ENCODE measurements at regions not wholly inside any gene's neighbourhood (a gene's known extent, or its start where the extent isn't known, plus 50 kb on each side); places are given as distances from the start of the nearest gene placed in this dataset.

DNA sequence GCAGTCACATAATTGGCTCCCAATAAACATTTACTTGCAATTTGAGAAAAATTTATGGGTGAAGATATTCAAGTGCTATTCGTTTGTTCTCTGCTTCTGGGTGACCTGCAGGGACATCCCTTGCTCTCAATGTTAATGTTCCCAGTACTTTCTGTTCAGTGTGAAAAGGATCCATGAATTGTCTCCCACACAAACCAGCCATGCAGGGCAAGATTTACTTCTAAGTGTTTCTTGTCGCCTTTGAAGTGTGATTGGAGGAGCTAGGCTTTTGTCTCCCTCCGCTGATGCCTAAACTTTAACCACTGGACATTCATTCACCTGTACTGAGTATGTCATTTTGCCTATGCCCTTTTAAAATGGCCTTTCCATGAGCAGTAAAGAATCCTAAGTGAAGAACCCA, 66.4 kb upstream of the ADA2 start:
- TF ChIP-seq MYC (IDR thresholded peaks at IDR 0.05; ENCODE audit: low read depth, low read length), result no peak
- dilution Hi-C loops (cut with MboI; ENCODE audit: extremely low pct_ligation_motif_present, low sequenced_read_pairs), result no loop called here
- no TSS peak for BruUV-seq (replicated peaks)
- Histone ChIP-seq H3K79me2 (ENCODE audit: control insufficient read depth, insufficient read depth, low read length) (no peaks in the 10 kb centered on the region), H3K9me1 (replicated peaks; ENCODE audit: control insufficient read depth, extremely low read depth, insufficient read depth, low read length) (no peaks in the 10 kb centered on the region), H3K9ac (replicated peaks; ENCODE audit: extremely low read depth, insufficient read depth, low read length) (no peak overlapping the region), H3K4me2 (ENCODE audit: insufficient read depth, low read length) (no peak overlapping the region), H3K27ac (ENCODE audit: insufficient read depth, low read depth, low read length) (no peak overlapping the region), H3K27me3 (ENCODE audit: control insufficient read depth in 2 of 2, insufficient read depth in 2 of 2, low read length in 2 of 2) (no peaks in the 10 kb centered on the region), H4K20me1 (replicated peaks; ENCODE audit: control insufficient read depth, extremely low read depth, insufficient read depth, low read length) (no peaks in the 10 kb centered on the region), H3K36me3 (ENCODE audit: control insufficient read depth in 2 of 2, extremely low read depth in 1 of 2, insufficient read depth in 2 of 2, low read length in 2 of 2) (no peaks in the 10 kb centered on the region), H3K9me3 (replicated peaks; ENCODE audit: control insufficient read depth, insufficient read depth, low read length) (no peaks in the 10 kb centered on the region), H3K4me3 (replicated peaks in 1 of 3; ENCODE audit: insufficient read depth in 1 of 3, low read depth in 1 of 3, low read length in 3 of 3) (no peak overlapping the region), H3K4me1 (ENCODE audit: control insufficient read depth, extremely low read depth, insufficient read depth, low read length) (no peaks in the 10 kb centered on the region), H2AFZ (ENCODE audit: low read depth, low read length) (no peak overlapping the region)
- intact Hi-C loops (cut with micrococcal nuclease), result no loop called here
- FAIRE-seq, result no peak
- POLR2A ChIA-PET, result no interaction called here
- CTCF ChIA-PET, result interaction anchor here (0.6 to 2.0 kb wide), 4 partner anchors 14 to 216 kb away, joined by 3 to 6 read pairs (median 3); no protein-coding TSS in a partner anchor
- DNase-seq (ENCODE audit: low read depth, low spot score), result no peak

- H3K9me3 ChIP-seq (replicated peaks; ENCODE audit: control insufficient read depth, insufficient read depth, low read length), result no peaks in the 10 kb centered on the region
- H3K36me3 ChIP-seq (ENCODE audit: control insufficient read depth in 2 of 2, extremely low read depth in 1 of 2, insufficient read depth in 2 of 2, low read length in 2 of 2), result no peaks in the 10 kb centered on the region
- no peaks in the 10 kb centered on the region for H3K9me1 ChIP-seq (replicated peaks; ENCODE audit: control insufficient read depth, extremely low read depth, insufficient read depth, low read length)
- no peaks in the 10 kb centered on the region for H3K27me3 ChIP-seq (ENCODE audit: control insufficient read depth in 2 of 2, insufficient read depth in 2 of 2, low read length in 2 of 2)
- H3K4me3 ChIP-seq (replicated peaks in 1 of 3; ENCODE audit: insufficient read depth in 1 of 3, low read depth in 1 of 3, low read length in 3 of 3), result no peak overlapping the region
- no TSS peak for BruUV-seq (replicated peaks)
- dilution Hi-C loops (cut with MboI; ENCODE audit: extremely low pct_ligation_motif_present, low sequenced_read_pairs), result no loop called here
- intact Hi-C loops (cut with micrococcal nuclease), result no loop called here
- ChIA-PET POLR2A (no interaction called here), CTCF (interaction anchor here (0.8 to 2.0 kb wide), 4 partner anchors 15 to 217 kb away, joined by 3 to 6 read pairs (median 3); no protein-coding TSS in a partner anchor)
- no peak overlapping the region for H3K9ac ChIP-seq (replicated peaks; ENCODE audit: extremely low read depth, insufficient read depth, low read length)
- FAIRE-seq, result no peak
- no peaks in the 10 kb centered on the region for H4K20me1 ChIP-seq (replicated peaks; ENCODE audit: control insufficient read depth, extremely low read depth, insufficient read depth, low read length)
- H3K79me2 ChIP-seq (ENCODE audit: control insufficient read depth, insufficient read depth, low read length), result no peaks in the 10 kb centered on the region
- TF ChIP-seq MYC (IDR thresholded peaks at IDR 0.05; ENCODE audit: low read depth, low read length) (no peak), JUN (IDR thresholded peaks at IDR 0.05; ENCODE audit: borderline replicate concordance, insufficient read depth, insufficient read length, low read depth) (no peak), POLR2A (IDR thresholded peaks at IDR 0.05; ENCODE audit: low read depth, low read length) (no peak), GATA2 (IDR thresholded peaks at IDR 0.05; ENCODE audit: insufficient read depth, insufficient read length, low read depth, low read length) (no peak), POLR2AphosphoS5 (IDR thresholded peaks at IDR 0.05; ENCODE audit: insufficient read depth, low read depth, low read length) (no peak), FOS (IDR thresholded peaks at IDR 0.05; ENCODE audit: borderline replicate concordance, insufficient read depth, low read length) (no peak)
- TF ChIP-seq, protein P1, sequence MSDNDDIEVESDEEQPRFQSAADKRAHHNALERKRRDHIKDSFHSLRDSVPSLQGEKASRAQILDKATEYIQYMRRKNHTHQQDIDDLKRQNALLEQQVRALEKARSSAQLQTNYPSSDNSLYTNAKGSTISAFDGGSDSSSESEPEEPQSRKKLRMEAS (IDR thresholded peaks at IDR 0.05; ENCODE audit: insufficient read depth, insufficient read length), result no peak
- TF ChIP-seq, protein P2, sequence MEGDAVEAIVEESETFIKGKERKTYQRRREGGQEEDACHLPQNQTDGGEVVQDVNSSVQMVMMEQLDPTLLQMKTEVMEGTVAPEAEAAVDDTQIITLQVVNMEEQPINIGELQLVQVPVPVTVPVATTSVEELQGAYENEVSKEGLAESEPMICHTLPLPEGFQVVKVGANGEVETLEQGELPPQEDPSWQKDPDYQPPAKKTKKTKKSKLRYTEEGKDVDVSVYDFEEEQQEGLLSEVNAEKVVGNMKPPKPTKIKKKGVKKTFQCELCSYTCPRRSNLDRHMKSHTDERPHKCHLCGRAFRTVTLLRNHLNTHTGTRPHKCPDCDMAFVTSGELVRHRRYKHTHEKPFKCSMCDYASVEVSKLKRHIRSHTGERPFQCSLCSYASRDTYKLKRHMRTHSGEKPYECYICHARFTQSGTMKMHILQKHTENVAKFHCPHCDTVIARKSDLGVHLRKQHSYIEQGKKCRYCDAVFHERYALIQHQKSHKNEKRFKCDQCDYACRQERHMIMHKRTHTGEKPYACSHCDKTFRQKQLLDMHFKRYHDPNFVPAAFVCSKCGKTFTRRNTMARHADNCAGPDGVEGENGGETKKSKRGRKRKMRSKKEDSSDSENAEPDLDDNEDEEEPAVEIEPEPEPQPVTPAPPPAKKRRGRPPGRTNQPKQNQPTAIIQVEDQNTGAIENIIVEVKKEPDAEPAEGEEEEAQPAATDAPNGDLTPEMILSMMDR (IDR thresholded peaks at IDR 0.05; ENCODE audit: extremely low read depth in 1 of 2, insufficient read depth in 1 of 2, low read depth in 1 of 2, low read length in 2 of 2), result no peak
- H2AFZ ChIP-seq (ENCODE audit: low read depth, low read length), result no peak overlapping the region
- H3K4me1 ChIP-seq (ENCODE audit: control insufficient read depth, extremely low read depth, insufficient read depth, low read length), result no peaks in the 10 kb centered on the region
- DNase-seq (ENCODE audit: low read depth, low spot score), result no peak
- H3K27ac ChIP-seq (ENCODE audit: insufficient read depth, low read depth, low read length), result no peak overlapping the region
- H3K4me2 ChIP-seq (ENCODE audit: insufficient read depth, low read length), result no peak overlapping the region
These were observed 65.7 kb upstream of the ADA2 start for GRCh38 chr22:17284888-17285287.

Data from endothelial cell of umbilical vein (primary cell).